ENCODE measurements at regions not wholly inside any gene's neighbourhood (a gene's known extent, or its start where the extent isn't known, plus 50 kb on each side); places are given as distances from the start of the nearest gene placed in this dataset.

DNA sequence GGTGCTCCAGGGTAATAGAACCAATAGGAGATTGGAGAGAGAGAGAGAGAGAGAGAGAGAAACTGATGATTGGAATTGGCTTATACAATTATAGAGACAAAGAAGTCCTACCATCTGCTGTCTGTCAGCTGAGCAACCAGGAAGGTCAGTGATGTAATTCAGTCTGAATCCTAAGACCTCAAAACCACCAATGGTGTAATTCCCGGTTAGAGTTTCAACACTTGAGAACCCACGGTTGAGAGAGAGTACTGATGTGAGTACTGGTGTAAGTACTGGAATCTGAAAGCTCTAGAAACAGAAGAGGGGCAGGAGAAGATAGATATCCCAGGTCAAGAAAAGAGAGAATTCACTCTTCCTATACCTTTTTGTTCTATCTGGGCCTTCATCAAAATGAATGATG, 775.8 kb downstream of the EFNA5 start:
- Mint-ChIP-seq H3K4me3 (ENCODE audit: low read depth, unreplicated experiment) (no peak overlapping the region), H3K9me3 (ENCODE audit: low read depth, unreplicated experiment) (no peaks in the 10 kb centered on the region), H3K27ac (ENCODE audit: unreplicated experiment) (no peak overlapping the region), H3K27me3 (ENCODE audit: unreplicated experiment) (no peaks in the 10 kb centered on the region), H3K4me1 (ENCODE audit: low read depth, unreplicated experiment) (no peaks in the 10 kb centered on the region), H3K36me3 (ENCODE audit: insufficient read depth, unreplicated experiment) (no peaks in the 10 kb centered on the region)
- DNase-seq: no peak
- TF ChIP-seq, protein P1, sequence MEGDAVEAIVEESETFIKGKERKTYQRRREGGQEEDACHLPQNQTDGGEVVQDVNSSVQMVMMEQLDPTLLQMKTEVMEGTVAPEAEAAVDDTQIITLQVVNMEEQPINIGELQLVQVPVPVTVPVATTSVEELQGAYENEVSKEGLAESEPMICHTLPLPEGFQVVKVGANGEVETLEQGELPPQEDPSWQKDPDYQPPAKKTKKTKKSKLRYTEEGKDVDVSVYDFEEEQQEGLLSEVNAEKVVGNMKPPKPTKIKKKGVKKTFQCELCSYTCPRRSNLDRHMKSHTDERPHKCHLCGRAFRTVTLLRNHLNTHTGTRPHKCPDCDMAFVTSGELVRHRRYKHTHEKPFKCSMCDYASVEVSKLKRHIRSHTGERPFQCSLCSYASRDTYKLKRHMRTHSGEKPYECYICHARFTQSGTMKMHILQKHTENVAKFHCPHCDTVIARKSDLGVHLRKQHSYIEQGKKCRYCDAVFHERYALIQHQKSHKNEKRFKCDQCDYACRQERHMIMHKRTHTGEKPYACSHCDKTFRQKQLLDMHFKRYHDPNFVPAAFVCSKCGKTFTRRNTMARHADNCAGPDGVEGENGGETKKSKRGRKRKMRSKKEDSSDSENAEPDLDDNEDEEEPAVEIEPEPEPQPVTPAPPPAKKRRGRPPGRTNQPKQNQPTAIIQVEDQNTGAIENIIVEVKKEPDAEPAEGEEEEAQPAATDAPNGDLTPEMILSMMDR (IDR thresholded peaks at IDR 0.05; ENCODE audit: unreplicated experiment): no peak
- intact Hi-C loops (cut with micrococcal nuclease; ENCODE audit: unreplicated experiment): no loop called here
- no TSS peak for BruUV-seq (replicated peaks)
- CTCF ChIA-PET: interaction anchor here (0.6 kb wide), 1 partner anchor 440 kb away, joined by 5 read pairs; no protein-coding TSS in a partner anchor

DNA sequence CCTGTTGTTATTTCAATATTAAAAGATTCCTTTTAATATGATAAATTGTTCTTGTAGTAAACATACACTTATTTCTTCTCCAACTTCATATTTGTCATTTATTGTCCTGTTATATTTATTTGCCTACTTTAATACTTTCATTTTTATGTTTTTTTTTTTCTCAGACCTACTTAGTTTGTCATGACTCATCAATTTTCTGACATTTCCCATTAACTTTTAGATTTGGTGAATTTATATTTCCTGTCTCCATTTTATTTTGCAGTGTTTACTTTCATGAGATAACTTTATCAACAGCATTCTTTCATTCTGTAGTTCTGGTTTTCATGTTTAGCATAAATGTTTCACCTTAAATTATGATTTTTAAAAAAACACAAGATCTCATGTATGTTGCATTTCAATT, 788.7 kb downstream of the EFNA5 start:
- CTCF ChIA-PET: no interaction called here
- TF ChIP-seq, protein P1 (IDR thresholded peaks at IDR 0.05; ENCODE audit: unreplicated experiment): no peak
- intact Hi-C loops (cut with micrococcal nuclease; ENCODE audit: unreplicated experiment): no loop called here
- BruUV-seq (replicated peaks): no TSS peak
- Mint-ChIP-seq H3K27ac (ENCODE audit: unreplicated experiment) (no peak overlapping the region), H3K36me3 (ENCODE audit: insufficient read depth, unreplicated experiment) (no peaks in the 10 kb centered on the region), H3K4me3 (ENCODE audit: low read depth, unreplicated experiment) (no peak overlapping the region), H3K9me3 (ENCODE audit: low read depth, unreplicated experiment) (no peaks in the 10 kb centered on the region), H3K27me3 (ENCODE audit: unreplicated experiment) (no peaks in the 10 kb centered on the region), H3K4me1 (ENCODE audit: low read depth, unreplicated experiment) (peaks cover 24% of the 10 kb centered on the region)
- no peak for DNase-seq

DNA sequence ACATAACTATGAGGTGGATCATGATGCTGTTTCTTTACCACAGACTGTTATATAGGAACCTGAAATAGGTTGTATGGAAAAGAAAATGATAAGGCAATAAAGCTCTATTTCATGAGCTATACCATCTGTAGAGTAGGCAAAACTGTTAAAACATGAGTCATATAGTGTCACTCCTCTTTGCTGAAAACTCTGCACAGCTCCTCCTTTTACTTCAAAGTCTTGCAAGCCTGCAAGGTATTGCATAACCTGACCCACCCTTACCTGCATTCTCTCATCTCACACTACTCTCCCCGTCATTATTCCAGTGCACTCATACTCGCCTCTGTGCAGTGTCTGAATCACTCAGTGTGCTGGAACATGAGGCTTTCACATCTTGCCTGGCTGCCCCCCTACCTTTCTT, 790.1 kb downstream of the EFNA5 start:
- no TSS peak for BruUV-seq (replicated peaks)
- CTCF ChIA-PET: no interaction called here
- DNase-seq: peak; percentile 28
- H3K9me3 Mint-ChIP-seq (ENCODE audit: low read depth, unreplicated experiment): no peaks in the 10 kb centered on the region
- no peak overlapping the region for H3K27ac Mint-ChIP-seq (ENCODE audit: unreplicated experiment)
- TF ChIP-seq, protein P1 (IDR thresholded peaks at IDR 0.05; ENCODE audit: unreplicated experiment): no peak
- H3K4me3 Mint-ChIP-seq (ENCODE audit: low read depth, unreplicated experiment): no peak overlapping the region
- H3K27me3 Mint-ChIP-seq (ENCODE audit: unreplicated experiment): no peaks in the 10 kb centered on the region
- intact Hi-C loops (cut with micrococcal nuclease; ENCODE audit: unreplicated experiment): no loop called here
- H3K36me3 Mint-ChIP-seq (ENCODE audit: insufficient read depth, unreplicated experiment): no peaks in the 10 kb centered on the region
- H3K4me1 Mint-ChIP-seq (ENCODE audit: low read depth, unreplicated experiment): peaks cover 24% of the 10 kb centered on the region

DNA sequence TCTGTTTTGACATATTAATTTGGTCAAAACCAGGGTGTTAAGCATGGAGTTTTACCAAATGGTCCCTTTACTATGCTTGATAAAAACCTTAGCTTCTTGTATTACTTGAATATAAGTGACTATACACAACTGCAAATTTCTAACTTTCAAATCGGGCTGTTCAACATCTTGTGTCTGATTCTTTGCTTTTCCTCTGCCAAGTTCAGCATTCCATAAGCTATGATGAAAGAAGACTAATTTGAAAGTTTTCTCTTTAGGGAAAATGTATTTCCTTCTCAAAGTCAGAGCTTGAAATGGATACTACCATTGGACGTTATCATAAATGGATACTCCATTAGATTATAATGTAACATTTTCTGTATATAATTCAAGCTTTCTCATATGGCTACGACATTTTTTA, 792.9 kb downstream of the EFNA5 start:
- peaks cover 38% of the 10 kb centered on the region for H3K4me1 Mint-ChIP-seq (ENCODE audit: low read depth, unreplicated experiment)
- peaks cover 14% of the 10 kb centered on the region for H3K36me3 Mint-ChIP-seq (ENCODE audit: insufficient read depth, unreplicated experiment)
- CTCF ChIA-PET: interaction anchor here (0.6 kb wide), 1 partner anchor 244 kb away, joined by 3 read pairs; no protein-coding TSS in a partner anchor
- DNase-seq: no peak
- TF ChIP-seq, protein P1 (IDR thresholded peaks at IDR 0.05; ENCODE audit: unreplicated experiment): no peak
- H3K4me3 Mint-ChIP-seq (ENCODE audit: low read depth, unreplicated experiment): no peak overlapping the region
- no peaks in the 10 kb centered on the region for H3K27me3 Mint-ChIP-seq (ENCODE audit: unreplicated experiment)
- BruUV-seq (replicated peaks): no TSS peak
- no peak overlapping the region for H3K27ac Mint-ChIP-seq (ENCODE audit: unreplicated experiment)
- no peaks in the 10 kb centered on the region for H3K9me3 Mint-ChIP-seq (ENCODE audit: low read depth, unreplicated experiment)
- intact Hi-C loops (cut with micrococcal nuclease; ENCODE audit: unreplicated experiment): loop anchor here (10.0 kb wide), 3 partner anchors 407 to 797 kb away; partner anchors contain the start of gene EFNA5

Data from Calu3 (cell line).